Neural progenitor cell (in vitro differentiated cells): ENCODE measurements at regions not wholly inside any gene's neighbourhood (a gene's known extent, or its start where the extent isn't known, plus 50 kb on each side); places are given as distances from the start of the nearest gene placed in this dataset.

ENCODE experiments used
- CTCF ChIP-seq: fragments of 200-600 bp; sonication (generic); IDR thresholded peaks from 2 replicates; pipeline ENCODE4 v1.5.1; 2017; ENCODE audit warnings: antibody characterized with exemption, mild to moderate bottlenecking
- EZH2 ChIP-seq: fragments of 200-600 bp; sonication (generic); IDR thresholded peaks from 2 replicates; pipeline ENCODE4 v1.6.1; 2017; ENCODE audit warnings: antibody characterized with exemption, mild to moderate bottlenecking, moderate library complexity
- EZH2phosphoT487 ChIP-seq: fragments of 200-600 bp; sonication (generic); IDR thresholded peaks from 2 replicates; pipeline ENCODE4 v1.6.1; 2017; ENCODE audit warnings: antibody characterized with exemption

- TF ChIP-seq CTCF, result no peak
- peak; percentile 81 for TF ChIP-seq EZH2phosphoT487
- peak; percentile 51 for TF ChIP-seq EZH2
Observed at GRCh38 chr7:128167042-128167701, 73.9 kb upstream of the LEP start.
